ENCODE measurements at regions not wholly inside any gene's neighbourhood (a gene's known extent, or its start where the extent isn't known, plus 50 kb on each side); places are given as distances from the start of the nearest gene placed in this dataset.

DNA sequence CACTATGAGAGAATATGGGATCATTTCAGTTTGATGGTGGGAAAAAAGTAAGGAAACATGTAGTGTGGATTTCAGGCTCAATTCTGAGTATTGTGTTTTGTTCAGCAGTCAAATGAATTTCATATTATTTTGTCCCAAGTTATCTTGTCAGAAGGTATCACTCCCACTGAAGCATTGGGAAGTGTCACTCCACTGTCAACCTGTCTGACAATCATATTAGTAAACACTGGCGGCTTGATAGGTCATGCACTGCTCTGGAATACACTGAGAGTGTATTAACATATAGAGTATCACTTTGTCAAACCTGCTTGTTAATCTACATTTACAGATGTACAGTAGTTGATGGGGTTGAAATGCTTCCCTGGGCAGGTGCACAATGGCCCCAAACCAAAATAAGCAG is 203.6 kb downstream of the HS3ST3A1 start:
- TF ChIP-seq, protein P1, sequence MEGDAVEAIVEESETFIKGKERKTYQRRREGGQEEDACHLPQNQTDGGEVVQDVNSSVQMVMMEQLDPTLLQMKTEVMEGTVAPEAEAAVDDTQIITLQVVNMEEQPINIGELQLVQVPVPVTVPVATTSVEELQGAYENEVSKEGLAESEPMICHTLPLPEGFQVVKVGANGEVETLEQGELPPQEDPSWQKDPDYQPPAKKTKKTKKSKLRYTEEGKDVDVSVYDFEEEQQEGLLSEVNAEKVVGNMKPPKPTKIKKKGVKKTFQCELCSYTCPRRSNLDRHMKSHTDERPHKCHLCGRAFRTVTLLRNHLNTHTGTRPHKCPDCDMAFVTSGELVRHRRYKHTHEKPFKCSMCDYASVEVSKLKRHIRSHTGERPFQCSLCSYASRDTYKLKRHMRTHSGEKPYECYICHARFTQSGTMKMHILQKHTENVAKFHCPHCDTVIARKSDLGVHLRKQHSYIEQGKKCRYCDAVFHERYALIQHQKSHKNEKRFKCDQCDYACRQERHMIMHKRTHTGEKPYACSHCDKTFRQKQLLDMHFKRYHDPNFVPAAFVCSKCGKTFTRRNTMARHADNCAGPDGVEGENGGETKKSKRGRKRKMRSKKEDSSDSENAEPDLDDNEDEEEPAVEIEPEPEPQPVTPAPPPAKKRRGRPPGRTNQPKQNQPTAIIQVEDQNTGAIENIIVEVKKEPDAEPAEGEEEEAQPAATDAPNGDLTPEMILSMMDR (IDR thresholded peaks at IDR 0.05; ENCODE audit: control extremely low read depth in 1 of 3, insufficient read depth in 1 of 3, low read depth in 1 of 3, low read length in 3 of 3) = no peak
- TF ChIP-seq MAX (IDR thresholded peaks at IDR 0.05) = no peak
- TF ChIP-seq RAD21 (IDR thresholded peaks at IDR 0.05 in 1 of 2, conservative IDR thresholded peaks at IDR 0.05 in 1 of 2; ENCODE audit: low read depth in 2 of 2, low read length in 2 of 2) = no peak
